ENCODE measurements at regions not wholly inside any gene's neighbourhood (a gene's known extent, or its start where the extent isn't known, plus 50 kb on each side); places are given as distances from the start of the nearest gene placed in this dataset.
"Not testable (repeated sequence)": the region's sequence is repeated elsewhere in the genome, so short reads cannot be mapped to it uniquely, and the experiment has no call there.

- FAIRE-seq (no peak), DNase-seq (ENCODE audit: insufficient read length, low spot score) (no peak)
- no peak for TF ChIP-seq POLR2A (IDR thresholded peaks at IDR 0.05; ENCODE audit: low read depth, low read length)
Measured at GRCh38 chr6:131427434-131428058, 145.5 kb upstream of the ARG1 start.

- no peak for DNase-seq (ENCODE audit: insufficient read length, low spot score)
- no peak for TF ChIP-seq POLR2A (IDR thresholded peaks at IDR 0.05; ENCODE audit: low read depth, low read length)
- no peak for FAIRE-seq
Measured at GRCh38 chr6:131430531-131430930, 142.5 kb upstream of the ARG1 start.

GRCh38 chr6:131431718-131432117 lies 141.3 kb upstream of the ARG1 start:
- TF ChIP-seq POLR2A (IDR thresholded peaks at IDR 0.05; ENCODE audit: low read depth, low read length), result no peak
- DNase-seq (ENCODE audit: insufficient read length, low spot score) (no peak), FAIRE-seq (no peak)

- no peak for TF ChIP-seq POLR2A (IDR thresholded peaks at IDR 0.05; ENCODE audit: low read depth, low read length)
- FAIRE-seq (no peak), DNase-seq (ENCODE audit: insufficient read length, low spot score) (no peak)
Measured at GRCh38 chr6:131433927-131434326, 139.1 kb upstream of the ARG1 start.

GRCh38 chr6:131436358-131436757 lies 136.7 kb upstream of the ARG1 start:
- DNase-seq (ENCODE audit: insufficient read length, low spot score) (no peak), FAIRE-seq (no peak)
- TF ChIP-seq POLR2A (IDR thresholded peaks at IDR 0.05; ENCODE audit: low read depth, low read length), result no peak

- no peak for DNase-seq (ENCODE audit: insufficient read length, low spot score)
- no peak for FAIRE-seq
- no peak for TF ChIP-seq POLR2A (IDR thresholded peaks at IDR 0.05; ENCODE audit: low read depth, low read length)
Measured at GRCh38 chr6:131443014-131443413, 130.0 kb upstream of the ARG1 start.

GRCh38 chr6:131443514-131443913 lies 129.5 kb upstream of the ARG1 start:
- no peak for TF ChIP-seq POLR2A (IDR thresholded peaks at IDR 0.05; ENCODE audit: low read depth, low read length)
- no peak for FAIRE-seq
- no peak for DNase-seq (ENCODE audit: insufficient read length, low spot score)

GRCh38 chr6:131445356-131445755 lies 127.7 kb upstream of the ARG1 start:
- not testable (repeated sequence) for DNase-seq (ENCODE audit: insufficient read length, low spot score); FAIRE-seq

GRCh38 chr6:131450861-131451260 lies 122.2 kb upstream of the ARG1 start:
- no peak for FAIRE-seq
- no peak for TF ChIP-seq POLR2A (IDR thresholded peaks at IDR 0.05; ENCODE audit: low read depth, low read length)
- no peak for DNase-seq (ENCODE audit: insufficient read length, low spot score)

- FAIRE-seq (no peak), DNase-seq (ENCODE audit: insufficient read length, low spot score) (no peak)
- TF ChIP-seq POLR2A (IDR thresholded peaks at IDR 0.05; ENCODE audit: low read depth, low read length), result no peak
Measured at GRCh38 chr6:131451321-131452144, 121.5 kb upstream of the ARG1 start.

GRCh38 chr6:131453803-131454202 lies 119.2 kb upstream of the ARG1 start:
- DNase-seq (ENCODE audit: insufficient read length, low spot score) (no peak), FAIRE-seq (no peak)
- no peak for TF ChIP-seq POLR2A (IDR thresholded peaks at IDR 0.05; ENCODE audit: low read depth, low read length)

GRCh38 chr6:131456565-131456964 lies 116.5 kb upstream of the ARG1 start:
- DNase-seq (ENCODE audit: insufficient read length, low spot score) (no peak), FAIRE-seq (no peak)
- no peak for TF ChIP-seq POLR2A (IDR thresholded peaks at IDR 0.05; ENCODE audit: low read depth, low read length)

GRCh38 chr6:131459005-131459404 lies 114.0 kb upstream of the ARG1 start:
- TF ChIP-seq POLR2A (IDR thresholded peaks at IDR 0.05; ENCODE audit: low read depth, low read length), result no peak
- FAIRE-seq (no peak), DNase-seq (ENCODE audit: insufficient read length, low spot score) (no peak)

- FAIRE-seq (no peak), DNase-seq (ENCODE audit: insufficient read length, low spot score) (no peak)
- no peak for TF ChIP-seq POLR2A (IDR thresholded peaks at IDR 0.05; ENCODE audit: low read depth, low read length)
Measured at GRCh38 chr6:131460614-131461000, 112.4 kb upstream of the ARG1 start.

GRCh38 chr6:131469130-131469529 lies 103.9 kb upstream of the ARG1 start:
- FAIRE-seq, result no peak
- DNase-seq (ENCODE audit: insufficient read length, low spot score), result no peak
- no peak for TF ChIP-seq POLR2A (IDR thresholded peaks at IDR 0.05; ENCODE audit: low read depth, low read length)
